ENCODE measurements at regions not wholly inside any gene's neighbourhood (a gene's known extent, or its start where the extent isn't known, plus 50 kb on each side); places are given as distances from the start of the nearest gene placed in this dataset.

- 1% methylated on average over 3 of the region's 3 CpGs for WGBS (ENCODE audit: missing lambda C conversion rate)
- POLR2A ChIA-PET = no interaction called here
- H3K4me1 ChIP-seq = no peaks in the 10 kb centered on the region
- H3K4me2 ChIP-seq = no peak overlapping the region
- ATAC-seq (no peak), FAIRE-seq (no peak), DNase-seq (ENCODE audit: low read depth in 1 of 2, low spot score in 1 of 2) (no peak)
- no peak overlapping the region for H3K4me3 ChIP-seq
- H3K27ac ChIP-seq = no peak overlapping the region
- CTCF ChIA-PET = no interaction called here
- no peaks in the 10 kb centered on the region for H3K9me3 ChIP-seq
- no peak for TF ChIP-seq MYC (IDR thresholded peaks at IDR 0.05; ENCODE audit: borderline replicate concordance, low read length)
- TF ChIP-seq, protein P1, sequence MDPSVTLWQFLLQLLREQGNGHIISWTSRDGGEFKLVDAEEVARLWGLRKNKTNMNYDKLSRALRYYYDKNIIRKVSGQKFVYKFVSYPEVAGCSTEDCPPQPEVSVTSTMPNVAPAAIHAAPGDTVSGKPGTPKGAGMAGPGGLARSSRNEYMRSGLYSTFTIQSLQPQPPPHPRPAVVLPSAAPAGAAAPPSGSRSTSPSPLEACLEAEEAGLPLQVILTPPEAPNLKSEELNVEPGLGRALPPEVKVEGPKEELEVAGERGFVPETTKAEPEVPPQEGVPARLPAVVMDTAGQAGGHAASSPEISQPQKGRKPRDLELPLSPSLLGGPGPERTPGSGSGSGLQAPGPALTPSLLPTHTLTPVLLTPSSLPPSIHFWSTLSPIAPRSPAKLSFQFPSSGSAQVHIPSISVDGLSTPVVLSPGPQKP (IDR thresholded peaks at IDR 0.05; ENCODE audit: low read depth, low read length) = no peak
- TF ChIP-seq, protein P2, sequence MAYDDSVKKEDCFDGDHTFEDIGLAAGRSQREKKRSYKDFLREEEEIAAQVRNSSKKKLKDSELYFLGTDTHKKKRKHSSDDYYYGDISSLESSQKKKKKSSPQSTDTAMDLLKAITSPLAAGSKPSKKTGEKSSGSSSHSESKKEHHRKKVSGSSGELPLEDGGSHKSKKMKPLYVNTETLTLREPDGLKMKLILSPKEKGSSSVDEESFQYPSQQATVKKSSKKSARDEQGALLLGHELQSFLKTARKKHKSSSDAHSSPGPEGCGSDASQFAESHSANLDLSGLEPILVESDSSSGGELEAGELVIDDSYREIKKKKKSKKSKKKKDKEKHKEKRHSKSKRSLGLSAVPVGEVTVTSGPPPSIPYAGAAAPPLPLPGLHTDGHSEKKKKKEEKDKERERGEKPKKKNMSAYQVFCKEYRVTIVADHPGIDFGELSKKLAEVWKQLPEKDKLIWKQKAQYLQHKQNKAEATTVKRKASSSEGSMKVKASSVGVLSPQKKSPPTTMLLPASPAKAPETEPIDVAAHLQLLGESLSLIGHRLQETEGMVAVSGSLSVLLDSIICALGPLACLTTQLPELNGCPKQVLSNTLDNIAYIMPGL (CRISPR knock-in tag; IDR thresholded peaks at IDR 0.05; ENCODE audit: borderline replicate concordance) = no peak
- no peak for TF ChIP-seq PBX3 (IDR thresholded peaks at IDR 0.05)
- TF ChIP-seq HOXB5 (CRISPR knock-in tag; IDR thresholded peaks at IDR 0.05) = no peak
Observed at GRCh38 chr3:5974630-5975322, 787.3 kb downstream of the EDEM1 start.

DNA sequence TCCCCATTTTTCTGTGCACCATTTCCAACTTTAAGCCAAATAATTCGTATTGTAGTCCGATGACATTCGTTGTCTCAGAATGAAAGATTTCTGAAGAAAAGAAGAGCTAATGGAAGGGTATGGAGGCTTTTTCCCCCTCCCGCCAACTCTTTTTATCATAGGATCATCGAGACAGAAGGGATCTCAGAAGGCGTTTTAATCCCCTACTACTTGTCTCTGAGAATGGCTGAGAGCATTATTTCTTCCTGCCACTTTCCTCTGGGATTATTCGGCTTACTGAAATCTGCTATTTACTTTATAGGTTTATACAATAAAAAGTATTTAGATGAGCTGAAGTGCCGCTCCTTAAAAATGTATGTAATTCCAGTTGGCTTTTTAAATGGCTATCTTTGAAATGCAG lies 789.8 kb downstream of the EDEM1 start:
- ChIA-PET CTCF (interaction anchor here (1.0 kb wide), 1 partner anchor 10 kb away, joined by 3 read pairs; no protein-coding TSS in a partner anchor), POLR2A (no interaction called here)
- no peak for FAIRE-seq
- DNase-seq (ENCODE audit: low read depth in 1 of 2, low spot score in 1 of 2) = no peak
- no peaks in the 10 kb centered on the region for H3K9me3 ChIP-seq
- no peak overlapping the region for H3K4me2 ChIP-seq
- no peak for ATAC-seq
- no peak overlapping the region for H3K4me3 ChIP-seq
- H3K4me1 ChIP-seq = no peaks in the 10 kb centered on the region
- no peak for TF ChIP-seq GATA3 (IDR thresholded peaks at IDR 0.05; ENCODE audit: borderline replicate concordance)
- TF ChIP-seq MAFK (IDR thresholded peaks at IDR 0.05; ENCODE audit: partially characterized antibody) = no peak
- no peak for TF ChIP-seq CBX2 (IDR thresholded peaks at IDR 0.05; ENCODE audit: borderline replicate concordance, low read depth)
- no peak for TF ChIP-seq PHF8 (IDR thresholded peaks at IDR 0.05; ENCODE audit: borderline replicate concordance, low read depth)
- TF ChIP-seq, protein P3, sequence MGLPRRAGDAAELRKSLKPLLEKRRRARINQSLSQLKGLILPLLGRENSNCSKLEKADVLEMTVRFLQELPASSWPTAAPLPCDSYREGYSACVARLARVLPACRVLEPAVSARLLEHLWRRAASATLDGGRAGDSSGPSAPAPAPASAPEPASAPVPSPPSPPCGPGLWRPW (IDR thresholded peaks at IDR 0.05) = no peak
- TF ChIP-seq RCOR1 (IDR thresholded peaks at IDR 0.05; ENCODE audit: low read depth, low read length) = no peak
- no peak for TF ChIP-seq HOXA7 (CRISPR knock-in tag; IDR thresholded peaks at IDR 0.05)
- TF ChIP-seq FOXS1 (CRISPR knock-in tag; IDR thresholded peaks at IDR 0.05) = no peak
- TF ChIP-seq, protein P2 (CRISPR knock-in tag; IDR thresholded peaks at IDR 0.05; ENCODE audit: borderline replicate concordance) = no peak
- no peak for TF ChIP-seq JUNB (IDR thresholded peaks at IDR 0.05)
- TF ChIP-seq BCL3 (IDR thresholded peaks at IDR 0.05) = no peak
- TF ChIP-seq ZC3H11A (IDR thresholded peaks at IDR 0.05) = no peak
- no peak for TF ChIP-seq ZSCAN20 (CRISPR knock-in tag; IDR thresholded peaks at IDR 0.05)
- WGBS (ENCODE audit: missing lambda C conversion rate) = 22% methylated on average over 8 of the region's 8 CpGs
- no peak overlapping the region for H3K27ac ChIP-seq

Data from A549 (cell line).